NT2/D1 (cell line): ENCODE measurements at regions not wholly inside any gene's neighbourhood (a gene's known extent, or its start where the extent isn't known, plus 50 kb on each side); places are given as distances from the start of the nearest gene placed in this dataset.

Experiments
- SUZ12 ChIP-seq: IDR thresholded peaks from 2 replicates; pipeline ENCODE4 v1.6.1; 2011; ENCODE audit not compliant: insufficient read length, insufficient read depth; ENCODE audit errors: extremely low read depth
- YY1 ChIP-seq: IDR thresholded peaks from 2 replicates; pipeline ENCODE4 v1.6.1; 2011; ENCODE audit not compliant: insufficient read length, insufficient read depth

GRCh38 chr3:6132684-6133432 lies 728.1 kb upstream of the GRM7 start:
- TF ChIP-seq YY1 (no peak), SUZ12 (no peak)
